Gastroesophageal sphincter (tissue), 3 donors: ENCODE measurements at regions not wholly inside any gene's neighbourhood (a gene's known extent, or its start where the extent isn't known, plus 50 kb on each side); places are given as distances from the start of the nearest gene placed in this dataset.

ENCODE experiments used
- EP300 ChIP-seq: sonication (generic); formaldehyde crosslinking; IDR thresholded peaks from one replicate; pipeline ENCODE4 v1.6.1; 2017; ENCODE audit warnings: antibody characterized with exemption, mild to moderate bottlenecking
- POLR2AphosphoS5 ChIP-seq: sonication (generic); formaldehyde crosslinking; IDR thresholded peaks from one replicate; pipeline ENCODE4 v1.6.1; 2017; ENCODE audit warnings: antibody characterized with exemption
- TF ChIP-seq, protein P1 (sequence below), 4 experiments: fragments of 200-600 bp in 2 of 4; fragments of 450-650 bp in 2 of 4; sonication (generic) in 1 of 4; IDR thresholded peaks; one replicate each; pipeline ENCODE4 v1.5.1; 2017 to 2019; ENCODE audit warnings: antibody characterized with exemption in 4 of 4, mild to moderate bottlenecking in 2 of 4, moderate library complexity in 2 of 4

DNA sequence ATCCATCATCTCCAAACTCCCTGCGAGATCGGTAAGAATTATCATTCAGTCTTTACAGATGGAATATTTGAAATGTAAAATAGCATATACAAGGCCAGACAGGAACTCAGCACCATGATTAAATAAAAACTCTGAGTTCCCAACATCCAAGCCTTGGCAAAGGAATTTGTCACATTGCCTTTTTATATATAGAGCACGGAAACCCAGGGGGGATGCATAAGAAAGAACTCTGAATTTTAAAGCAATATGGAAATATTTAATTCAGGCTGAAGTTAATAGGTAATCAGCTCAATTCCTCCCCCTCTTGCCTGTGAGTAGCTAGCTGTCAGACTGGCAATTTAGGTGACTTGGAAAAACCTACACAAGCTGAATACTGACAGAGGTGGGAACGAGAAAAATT, 217.9 kb upstream of the KCNMB2 start:
- TF ChIP-seq, protein P1, sequence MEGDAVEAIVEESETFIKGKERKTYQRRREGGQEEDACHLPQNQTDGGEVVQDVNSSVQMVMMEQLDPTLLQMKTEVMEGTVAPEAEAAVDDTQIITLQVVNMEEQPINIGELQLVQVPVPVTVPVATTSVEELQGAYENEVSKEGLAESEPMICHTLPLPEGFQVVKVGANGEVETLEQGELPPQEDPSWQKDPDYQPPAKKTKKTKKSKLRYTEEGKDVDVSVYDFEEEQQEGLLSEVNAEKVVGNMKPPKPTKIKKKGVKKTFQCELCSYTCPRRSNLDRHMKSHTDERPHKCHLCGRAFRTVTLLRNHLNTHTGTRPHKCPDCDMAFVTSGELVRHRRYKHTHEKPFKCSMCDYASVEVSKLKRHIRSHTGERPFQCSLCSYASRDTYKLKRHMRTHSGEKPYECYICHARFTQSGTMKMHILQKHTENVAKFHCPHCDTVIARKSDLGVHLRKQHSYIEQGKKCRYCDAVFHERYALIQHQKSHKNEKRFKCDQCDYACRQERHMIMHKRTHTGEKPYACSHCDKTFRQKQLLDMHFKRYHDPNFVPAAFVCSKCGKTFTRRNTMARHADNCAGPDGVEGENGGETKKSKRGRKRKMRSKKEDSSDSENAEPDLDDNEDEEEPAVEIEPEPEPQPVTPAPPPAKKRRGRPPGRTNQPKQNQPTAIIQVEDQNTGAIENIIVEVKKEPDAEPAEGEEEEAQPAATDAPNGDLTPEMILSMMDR (IDR thresholded peaks at IDR 0.05): no peak
- TF ChIP-seq EP300 (no peak), POLR2AphosphoS5 (no peak)
